ENCODE measurements at regions not wholly inside any gene's neighbourhood (a gene's known extent, or its start where the extent isn't known, plus 50 kb on each side); places are given as distances from the start of the nearest gene placed in this dataset.

GRCh38 chr4:38317041-38317674 is 346.8 kb upstream of the KLF3 start:
- TF ChIP-seq POLR2AphosphoS5 (IDR thresholded peaks at IDR 0.05) (no peak), RAD21 (conservative IDR thresholded peaks at IDR 0.05) (no peak), MXI1 (conservative IDR thresholded peaks at IDR 0.05; ENCODE audit: poor library complexity, severe bottlenecking) (no peak), EP300 (conservative IDR thresholded peaks at IDR 0.05; ENCODE audit: poor library complexity, severe bottlenecking) (no peak)
- TF ChIP-seq, protein P1, sequence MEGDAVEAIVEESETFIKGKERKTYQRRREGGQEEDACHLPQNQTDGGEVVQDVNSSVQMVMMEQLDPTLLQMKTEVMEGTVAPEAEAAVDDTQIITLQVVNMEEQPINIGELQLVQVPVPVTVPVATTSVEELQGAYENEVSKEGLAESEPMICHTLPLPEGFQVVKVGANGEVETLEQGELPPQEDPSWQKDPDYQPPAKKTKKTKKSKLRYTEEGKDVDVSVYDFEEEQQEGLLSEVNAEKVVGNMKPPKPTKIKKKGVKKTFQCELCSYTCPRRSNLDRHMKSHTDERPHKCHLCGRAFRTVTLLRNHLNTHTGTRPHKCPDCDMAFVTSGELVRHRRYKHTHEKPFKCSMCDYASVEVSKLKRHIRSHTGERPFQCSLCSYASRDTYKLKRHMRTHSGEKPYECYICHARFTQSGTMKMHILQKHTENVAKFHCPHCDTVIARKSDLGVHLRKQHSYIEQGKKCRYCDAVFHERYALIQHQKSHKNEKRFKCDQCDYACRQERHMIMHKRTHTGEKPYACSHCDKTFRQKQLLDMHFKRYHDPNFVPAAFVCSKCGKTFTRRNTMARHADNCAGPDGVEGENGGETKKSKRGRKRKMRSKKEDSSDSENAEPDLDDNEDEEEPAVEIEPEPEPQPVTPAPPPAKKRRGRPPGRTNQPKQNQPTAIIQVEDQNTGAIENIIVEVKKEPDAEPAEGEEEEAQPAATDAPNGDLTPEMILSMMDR (IDR thresholded peaks at IDR 0.05; ENCODE audit: poor library complexity, severe bottlenecking): no peak
- TF ChIP-seq, protein P2, sequence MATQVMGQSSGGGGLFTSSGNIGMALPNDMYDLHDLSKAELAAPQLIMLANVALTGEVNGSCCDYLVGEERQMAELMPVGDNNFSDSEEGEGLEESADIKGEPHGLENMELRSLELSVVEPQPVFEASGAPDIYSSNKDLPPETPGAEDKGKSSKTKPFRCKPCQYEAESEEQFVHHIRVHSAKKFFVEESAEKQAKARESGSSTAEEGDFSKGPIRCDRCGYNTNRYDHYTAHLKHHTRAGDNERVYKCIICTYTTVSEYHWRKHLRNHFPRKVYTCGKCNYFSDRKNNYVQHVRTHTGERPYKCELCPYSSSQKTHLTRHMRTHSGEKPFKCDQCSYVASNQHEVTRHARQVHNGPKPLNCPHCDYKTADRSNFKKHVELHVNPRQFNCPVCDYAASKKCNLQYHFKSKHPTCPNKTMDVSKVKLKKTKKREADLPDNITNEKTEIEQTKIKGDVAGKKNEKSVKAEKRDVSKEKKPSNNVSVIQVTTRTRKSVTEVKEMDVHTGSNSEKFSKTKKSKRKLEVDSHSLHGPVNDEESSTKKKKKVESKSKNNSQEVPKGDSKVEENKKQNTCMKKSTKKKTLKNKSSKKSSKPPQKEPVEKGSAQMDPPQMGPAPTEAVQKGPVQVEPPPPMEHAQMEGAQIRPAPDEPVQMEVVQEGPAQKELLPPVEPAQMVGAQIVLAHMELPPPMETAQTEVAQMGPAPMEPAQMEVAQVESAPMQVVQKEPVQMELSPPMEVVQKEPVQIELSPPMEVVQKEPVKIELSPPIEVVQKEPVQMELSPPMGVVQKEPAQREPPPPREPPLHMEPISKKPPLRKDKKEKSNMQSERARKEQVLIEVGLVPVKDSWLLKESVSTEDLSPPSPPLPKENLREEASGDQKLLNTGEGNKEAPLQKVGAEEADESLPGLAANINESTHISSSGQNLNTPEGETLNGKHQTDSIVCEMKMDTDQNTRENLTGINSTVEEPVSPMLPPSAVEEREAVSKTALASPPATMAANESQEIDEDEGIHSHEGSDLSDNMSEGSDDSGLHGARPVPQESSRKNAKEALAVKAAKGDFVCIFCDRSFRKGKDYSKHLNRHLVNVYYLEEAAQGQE (IDR thresholded peaks at IDR 0.05; ENCODE audit: borderline replicate concordance): no peak
